ENCODE measurements at regions not wholly inside any gene's neighbourhood (a gene's known extent, or its start where the extent isn't known, plus 50 kb on each side); places are given as distances from the start of the nearest gene placed in this dataset.

GRCh38 chr10:4267086-4267773 lies 482.2 kb upstream of the KLF6 start:
- DNase-seq (ENCODE audit: low read depth, low spot score): no peak

GRCh38 chr10:4266416-4267085 lies 481.5 kb upstream of the KLF6 start:
- DNase-seq (ENCODE audit: low read depth, low spot score): no peak

- DNase-seq (ENCODE audit: low read depth, low spot score): no peak
Measured at GRCh38 chr10:4265964-4266363, 481.0 kb upstream of the KLF6 start.

- DNase-seq (ENCODE audit: low read depth, low spot score): no peak
Measured at GRCh38 chr10:4264209-4264865, 479.3 kb upstream of the KLF6 start.

- DNase-seq (ENCODE audit: low read depth, low spot score): no peak
Measured at GRCh38 chr10:4263601-4263921, 478.6 kb upstream of the KLF6 start.

GRCh38 chr10:4262870-4263600 lies 478.0 kb upstream of the KLF6 start:
- no peak for DNase-seq (ENCODE audit: low read depth, low spot score)

GRCh38 chr10:4262449-4262848 lies 477.4 kb upstream of the KLF6 start:
- no peak for DNase-seq (ENCODE audit: low read depth, low spot score)

GRCh38 chr10:4260483-4261124 lies 475.6 kb upstream of the KLF6 start:
- no peak for DNase-seq (ENCODE audit: low read depth, low spot score)

GRCh38 chr10:4257939-4258465 lies 473.0 kb upstream of the KLF6 start:
- DNase-seq (ENCODE audit: low read depth, low spot score): no peak

GRCh38 chr10:4256971-4257370 lies 472.0 kb upstream of the KLF6 start:
- no peak for DNase-seq (ENCODE audit: low read depth, low spot score)

GRCh38 chr10:4255751-4256150 lies 470.7 kb upstream of the KLF6 start:
- no peak for DNase-seq (ENCODE audit: low read depth, low spot score)

- DNase-seq (ENCODE audit: low read depth, low spot score): no peak
Measured at GRCh38 chr10:4254101-4254994, 469.3 kb upstream of the KLF6 start.

- no peak for DNase-seq (ENCODE audit: low read depth, low spot score)
Measured at GRCh38 chr10:4252701-4253100, 467.7 kb upstream of the KLF6 start.

- no peak for DNase-seq (ENCODE audit: low read depth, low spot score)
Measured at GRCh38 chr10:4250587-4250887, 465.5 kb upstream of the KLF6 start.

GRCh38 chr10:4249841-4250586 lies 465.0 kb upstream of the KLF6 start:
- DNase-seq (ENCODE audit: low read depth, low spot score): no peak

- DNase-seq (ENCODE audit: low read depth, low spot score): no peak
Measured at GRCh38 chr10:4247379-4247778, 462.4 kb upstream of the KLF6 start.

- DNase-seq (ENCODE audit: low read depth, low spot score): no peak
Measured at GRCh38 chr10:4246881-4247358, 461.9 kb upstream of the KLF6 start.

- no peak for DNase-seq (ENCODE audit: low read depth, low spot score)
Measured at GRCh38 chr10:4243651-4244050, 458.6 kb upstream of the KLF6 start.

- DNase-seq (ENCODE audit: low read depth, low spot score): no peak
Measured at GRCh38 chr10:4243169-4243568, 458.2 kb upstream of the KLF6 start.

GRCh38 chr10:4242561-4243035 lies 457.6 kb upstream of the KLF6 start:
- DNase-seq (ENCODE audit: low read depth, low spot score): peak; percentile 34
